ENCODE measurements at regions not wholly inside any gene's neighbourhood (a gene's known extent, or its start where the extent isn't known, plus 50 kb on each side); places are given as distances from the start of the nearest gene placed in this dataset.
"Not testable (repeated sequence)": the region's sequence is repeated elsewhere in the genome, so short reads cannot be mapped to it uniquely, and the experiment has no call there.

- CTCF ChIA-PET, result no interaction called here
- POLR2A ChIA-PET, result no interaction called here
- no peak for DNase-seq (ENCODE audit: extremely low spot score)
- TF ChIP-seq, protein P1, sequence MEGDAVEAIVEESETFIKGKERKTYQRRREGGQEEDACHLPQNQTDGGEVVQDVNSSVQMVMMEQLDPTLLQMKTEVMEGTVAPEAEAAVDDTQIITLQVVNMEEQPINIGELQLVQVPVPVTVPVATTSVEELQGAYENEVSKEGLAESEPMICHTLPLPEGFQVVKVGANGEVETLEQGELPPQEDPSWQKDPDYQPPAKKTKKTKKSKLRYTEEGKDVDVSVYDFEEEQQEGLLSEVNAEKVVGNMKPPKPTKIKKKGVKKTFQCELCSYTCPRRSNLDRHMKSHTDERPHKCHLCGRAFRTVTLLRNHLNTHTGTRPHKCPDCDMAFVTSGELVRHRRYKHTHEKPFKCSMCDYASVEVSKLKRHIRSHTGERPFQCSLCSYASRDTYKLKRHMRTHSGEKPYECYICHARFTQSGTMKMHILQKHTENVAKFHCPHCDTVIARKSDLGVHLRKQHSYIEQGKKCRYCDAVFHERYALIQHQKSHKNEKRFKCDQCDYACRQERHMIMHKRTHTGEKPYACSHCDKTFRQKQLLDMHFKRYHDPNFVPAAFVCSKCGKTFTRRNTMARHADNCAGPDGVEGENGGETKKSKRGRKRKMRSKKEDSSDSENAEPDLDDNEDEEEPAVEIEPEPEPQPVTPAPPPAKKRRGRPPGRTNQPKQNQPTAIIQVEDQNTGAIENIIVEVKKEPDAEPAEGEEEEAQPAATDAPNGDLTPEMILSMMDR (IDR thresholded peaks at IDR 0.05; ENCODE audit: control extremely low read depth, extremely low read depth, low read depth, missing control alignments), result no peak
These were observed 1012.1 kb downstream of the RAB28 start for GRCh38 chr4:12472087-12472486.

DNA sequence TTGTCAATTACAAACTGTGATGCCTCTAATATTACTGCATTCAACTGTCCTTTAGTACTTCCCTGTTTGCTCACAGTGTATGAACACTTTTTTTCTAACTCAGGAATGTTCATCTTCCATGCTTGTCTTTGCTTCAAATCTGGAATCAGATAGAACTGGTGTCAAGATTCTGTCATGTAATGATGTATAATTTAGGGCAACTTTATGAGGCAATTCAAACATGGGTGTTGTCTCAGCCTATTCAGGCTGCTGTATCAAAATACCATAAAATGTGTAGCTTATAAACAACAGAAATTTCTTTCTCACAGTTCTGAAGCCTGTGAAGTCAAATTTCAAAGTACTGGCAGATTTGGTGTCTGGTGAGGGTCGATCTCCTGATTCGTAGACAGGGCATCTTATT lies 1012.9 kb downstream of the RAB28 start:
- ChIA-PET CTCF (no interaction called here), POLR2A (no interaction called here)
- no peak for DNase-seq (ENCODE audit: extremely low spot score)
- TF ChIP-seq, protein P1 (IDR thresholded peaks at IDR 0.05; ENCODE audit: control extremely low read depth, extremely low read depth, low read depth, missing control alignments), result no peak

- POLR2A ChIA-PET; CTCF ChIA-PET; DNase-seq (ENCODE audit: extremely low spot score): not testable (repeated sequence)
These were observed 1022.6 kb downstream of the RAB28 start for GRCh38 chr4:12461576-12461975.

DNA sequence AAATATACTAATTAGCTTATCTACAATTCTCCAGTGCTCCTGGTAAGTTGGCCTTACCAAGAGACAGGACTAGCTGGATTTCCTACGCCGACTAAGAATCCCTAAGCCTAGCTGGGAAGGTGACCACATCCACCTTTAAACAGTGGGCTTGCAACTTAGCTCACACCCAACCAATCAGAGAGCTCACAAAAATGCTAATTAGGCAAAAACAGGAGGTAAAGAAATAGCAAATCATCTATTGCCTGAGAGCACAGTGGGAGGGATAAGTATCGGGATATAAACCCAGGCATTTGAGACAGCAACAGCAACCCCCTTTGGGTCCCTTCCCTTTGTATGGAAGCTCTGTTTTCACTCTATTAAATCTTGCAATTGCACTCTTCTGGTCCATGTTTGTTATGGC lies 1025.0 kb downstream of the RAB28 start:
- DNase-seq (ENCODE audit: extremely low spot score), result no peak
- TF ChIP-seq, protein P1 (IDR thresholded peaks at IDR 0.05; ENCODE audit: control extremely low read depth, extremely low read depth, low read depth, missing control alignments), result no peak
- POLR2A ChIA-PET, result no interaction called here
- CTCF ChIA-PET, result interaction anchor here (0.9 to 2.1 kb wide), 3 partner anchors 11 to 38 kb away, joined by 3 to 4 read pairs (median 3); no protein-coding TSS in a partner anchor

- ChIA-PET CTCF (interaction anchor here (0.9 to 2.1 kb wide), 4 partner anchors 11 to 38 kb away, joined by 3 to 4 read pairs (median 3); no protein-coding TSS in a partner anchor), POLR2A (no interaction called here)
- DNase-seq (ENCODE audit: extremely low spot score), result no peak
- TF ChIP-seq, protein P1 (IDR thresholded peaks at IDR 0.05; ENCODE audit: control extremely low read depth, extremely low read depth, low read depth, missing control alignments), result no peak
These were observed 1025.5 kb downstream of the RAB28 start for GRCh38 chr4:12458621-12459020.

DNA sequence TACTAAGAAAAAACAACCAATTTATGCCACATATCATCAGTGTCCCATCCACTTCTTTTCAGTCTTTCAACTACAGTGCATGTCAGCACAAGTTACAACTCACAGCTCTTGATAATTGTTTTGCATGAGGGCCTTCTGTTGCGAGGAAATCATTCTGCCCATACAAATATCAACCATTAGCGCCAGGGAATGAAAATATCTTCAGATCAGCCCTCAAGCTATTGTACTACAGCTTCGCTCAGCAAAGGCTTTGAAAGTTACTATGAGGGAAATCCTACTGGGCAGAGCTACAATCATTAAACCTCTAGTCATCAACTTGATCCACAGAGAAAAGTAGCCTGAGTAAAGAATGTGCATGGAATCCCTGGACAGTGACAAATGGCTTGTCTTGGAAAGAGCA lies 1023.6 kb upstream of the HS3ST1 start:
- no peak for DNase-seq (ENCODE audit: extremely low spot score)
- TF ChIP-seq, protein P1 (IDR thresholded peaks at IDR 0.05; ENCODE audit: control extremely low read depth, extremely low read depth, low read depth, missing control alignments), result no peak
- ChIA-PET CTCF (no interaction called here), POLR2A (no interaction called here)

- no peak for DNase-seq (ENCODE audit: extremely low spot score)
- TF ChIP-seq, protein P1 (IDR thresholded peaks at IDR 0.05; ENCODE audit: control extremely low read depth, extremely low read depth, low read depth, missing control alignments), result no peak
- POLR2A ChIA-PET, result no interaction called here
- CTCF ChIA-PET, result interaction anchor here (0.6 kb wide), 1 partner anchor 11 kb away, joined by 4 read pairs; no protein-coding TSS in a partner anchor
These were observed 1018.8 kb upstream of the HS3ST1 start for GRCh38 chr4:12447451-12447850.
